Ascending aorta (tissue), 2 donors: ENCODE measurements at regions not wholly inside any gene's neighbourhood (a gene's known extent, or its start where the extent isn't known, plus 50 kb on each side); places are given as distances from the start of the nearest gene placed in this dataset.

Source experiments
- DNase-seq, 2 donors: peaks; one replicate each; pipeline ENCODE4 v3.0.0-alpha.2; 2019; ENCODE audit warnings: low spot score in 2 of 2
- H3K27ac ChIP-seq, 2 donors: fragments of 200-600 bp; sonication (generic); one replicate each; pipeline ENCODE4 v1.5.1; 2016 to 2017; ENCODE audit warnings: mild to moderate bottlenecking in 1 of 2
- H3K27me3 ChIP-seq: fragments of 200-600 bp; sonication (generic); one replicate; pipeline ENCODE4 v1.5.1; 2017
- H3K36me3 ChIP-seq, 2 donors: fragments of 200-600 bp; sonication (generic); one replicate each; pipeline ENCODE4 v1.5.1; 2016
- H3K4me1 ChIP-seq, 2 donors: fragments of 200-600 bp; sonication (generic); one replicate each; pipeline ENCODE4 v1.5.1; 2016 to 2017; ENCODE audit warnings: mild to moderate bottlenecking in 1 of 2
- H3K4me3 ChIP-seq, 2 donors: fragments of 200-600 bp; sonication (generic); one replicate each; pipeline ENCODE4 v1.5.1; 2016 to 2017; ENCODE audit warnings: mild to moderate bottlenecking in 1 of 2
- H3K9me3 ChIP-seq, 2 donors: fragments of 200-600 bp; sonication (generic); one replicate each; pipeline ENCODE4 v1.5.1; 2016
- intact Hi-C: fragments of 100-400 bp; cut with DNase I; formaldehyde crosslinking; loops from one replicate; pipeline ENCODE4 v1.15.1; 2023
- TF ChIP-seq, protein P1 (sequence below), 3 experiments: fragments of 200-600 bp in 2 of 3; fragments of 450-650 bp in 1 of 3; sonication (generic) in 2 of 3; IDR thresholded peaks; one replicate each; pipeline ENCODE4 v1.5.1; 2016 to 2019; ENCODE audit warnings: antibody characterized with exemption in 3 of 3, mild to moderate bottlenecking in 1 of 3, moderate library complexity in 1 of 3

DNA sequence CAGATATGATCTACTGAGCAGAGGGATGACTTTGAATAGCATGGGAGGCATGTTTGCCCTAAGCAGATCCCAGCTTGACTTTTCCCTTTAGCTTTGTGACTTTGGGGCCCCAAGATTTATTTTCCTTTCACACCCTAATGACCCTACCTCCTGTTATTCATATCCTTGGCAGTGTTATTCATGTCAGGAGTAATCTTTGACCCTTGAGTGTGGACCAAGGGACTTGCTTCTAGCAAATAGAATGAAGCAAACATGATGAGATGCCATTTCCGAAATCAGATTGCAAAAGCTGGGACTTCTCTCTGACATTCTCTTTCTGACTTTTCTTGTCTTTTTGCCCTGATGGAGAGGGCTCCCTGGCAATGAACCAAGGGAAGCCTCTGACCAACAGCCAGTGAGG is 415.4 kb upstream of the PROK2 start:
- no peak for DNase-seq
- no peak overlapping the region for H3K4me3 ChIP-seq
- TF ChIP-seq, protein P1, sequence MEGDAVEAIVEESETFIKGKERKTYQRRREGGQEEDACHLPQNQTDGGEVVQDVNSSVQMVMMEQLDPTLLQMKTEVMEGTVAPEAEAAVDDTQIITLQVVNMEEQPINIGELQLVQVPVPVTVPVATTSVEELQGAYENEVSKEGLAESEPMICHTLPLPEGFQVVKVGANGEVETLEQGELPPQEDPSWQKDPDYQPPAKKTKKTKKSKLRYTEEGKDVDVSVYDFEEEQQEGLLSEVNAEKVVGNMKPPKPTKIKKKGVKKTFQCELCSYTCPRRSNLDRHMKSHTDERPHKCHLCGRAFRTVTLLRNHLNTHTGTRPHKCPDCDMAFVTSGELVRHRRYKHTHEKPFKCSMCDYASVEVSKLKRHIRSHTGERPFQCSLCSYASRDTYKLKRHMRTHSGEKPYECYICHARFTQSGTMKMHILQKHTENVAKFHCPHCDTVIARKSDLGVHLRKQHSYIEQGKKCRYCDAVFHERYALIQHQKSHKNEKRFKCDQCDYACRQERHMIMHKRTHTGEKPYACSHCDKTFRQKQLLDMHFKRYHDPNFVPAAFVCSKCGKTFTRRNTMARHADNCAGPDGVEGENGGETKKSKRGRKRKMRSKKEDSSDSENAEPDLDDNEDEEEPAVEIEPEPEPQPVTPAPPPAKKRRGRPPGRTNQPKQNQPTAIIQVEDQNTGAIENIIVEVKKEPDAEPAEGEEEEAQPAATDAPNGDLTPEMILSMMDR (IDR thresholded peaks at IDR 0.05) = no peak
- H3K27me3 ChIP-seq = no peaks in the 10 kb centered on the region
- H3K36me3 ChIP-seq = no peaks in the 10 kb centered on the region
- H3K9me3 ChIP-seq = no peaks in the 10 kb centered on the region
- no peaks in the 10 kb centered on the region for H3K4me1 ChIP-seq
- H3K27ac ChIP-seq = no peak overlapping the region
- intact Hi-C loops = no loop called here

DNA sequence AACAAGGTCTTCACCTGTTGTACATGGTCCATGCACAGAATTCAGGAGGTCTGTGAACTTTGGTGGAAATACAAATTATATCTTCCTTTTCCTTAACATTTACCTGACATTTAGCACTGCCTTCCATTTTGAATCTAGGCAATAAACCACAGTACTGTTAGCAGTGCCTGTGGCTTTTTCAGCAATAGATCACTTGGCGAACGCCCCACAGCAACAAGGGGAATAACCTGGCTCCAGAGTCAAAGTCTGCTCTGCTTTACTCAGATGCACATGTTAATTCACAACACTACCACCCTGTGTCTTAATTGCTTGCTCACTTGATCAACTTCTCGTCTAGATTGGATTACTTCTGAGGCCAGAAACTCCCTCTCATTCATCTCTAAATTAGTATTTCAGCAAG is 414.6 kb upstream of the PROK2 start:
- H3K9me3 ChIP-seq = no peaks in the 10 kb centered on the region
- DNase-seq = no peak
- H3K4me3 ChIP-seq = no peak overlapping the region
- intact Hi-C loops = no loop called here
- TF ChIP-seq, protein P1 (IDR thresholded peaks at IDR 0.05) = no peak
- no peaks in the 10 kb centered on the region for H3K4me1 ChIP-seq
- H3K27ac ChIP-seq = no peak overlapping the region
- H3K36me3 ChIP-seq = no peaks in the 10 kb centered on the region
- H3K27me3 ChIP-seq = no peaks in the 10 kb centered on the region

DNA sequence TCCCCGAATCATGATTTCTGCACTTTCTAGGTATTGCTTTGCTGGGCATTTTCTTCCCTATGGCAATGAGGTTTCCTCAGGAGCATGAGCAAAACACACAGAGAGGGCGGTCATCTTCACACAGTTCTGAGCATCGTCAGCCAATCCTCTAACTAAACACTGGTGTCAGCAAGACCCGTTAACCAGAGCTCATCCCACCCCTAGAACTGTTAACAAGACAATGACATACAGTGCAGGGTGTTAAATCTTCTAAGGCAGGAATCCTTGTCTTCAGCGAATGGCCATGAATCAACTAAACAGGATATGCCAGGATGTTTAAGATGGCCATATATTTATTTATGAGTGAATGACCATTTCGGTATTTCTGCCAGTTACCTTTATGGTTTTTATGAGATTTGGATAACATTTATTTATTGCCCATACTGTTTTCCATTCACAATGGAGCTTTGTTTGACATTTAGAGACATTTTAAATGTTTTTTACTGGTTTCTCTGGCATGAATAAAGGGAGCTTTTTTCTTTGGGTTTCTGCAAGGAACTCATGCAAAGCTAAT is 411.5 kb upstream of the PROK2 start:
- H3K27me3 ChIP-seq = no peaks in the 10 kb centered on the region
- no peaks in the 10 kb centered on the region for H3K4me1 ChIP-seq
- no peak for DNase-seq
- TF ChIP-seq, protein P1 (IDR thresholded peaks at IDR 0.05) = no peak
- H3K36me3 ChIP-seq = no peaks in the 10 kb centered on the region
- no peak overlapping the region for H3K27ac ChIP-seq
- intact Hi-C loops = no loop called here
- no peak overlapping the region for H3K4me3 ChIP-seq
- peaks cover 4 to 6% of the 10 kb centered on the region in 2 donors for H3K9me3 ChIP-seq

DNA sequence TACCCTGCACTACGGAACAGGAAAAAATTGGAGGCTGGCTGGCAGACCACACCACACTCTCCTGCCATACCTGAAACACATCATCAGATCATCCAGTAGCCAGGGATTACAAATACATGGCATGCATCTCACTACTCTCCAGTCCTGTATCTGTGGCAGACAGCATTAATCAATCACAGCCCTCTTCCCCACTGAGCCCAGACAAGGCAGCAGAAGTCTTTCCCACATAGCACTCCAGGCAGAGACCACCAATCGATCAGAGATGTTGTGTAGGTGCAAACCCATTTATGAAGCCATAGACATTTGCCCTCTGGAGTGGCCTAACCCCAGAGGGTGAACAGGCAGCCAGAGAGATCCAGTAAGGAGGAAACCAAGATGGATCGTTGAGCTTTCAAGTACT is 410.9 kb upstream of the PROK2 start:
- peaks cover 4 to 6% of the 10 kb centered on the region in 2 donors for H3K9me3 ChIP-seq
- H3K27ac ChIP-seq = no peak overlapping the region
- H3K4me1 ChIP-seq = no peaks in the 10 kb centered on the region
- no peaks in the 10 kb centered on the region for H3K27me3 ChIP-seq
- TF ChIP-seq, protein P1 (IDR thresholded peaks at IDR 0.05) = no peak
- no peak for DNase-seq
- no peaks in the 10 kb centered on the region for H3K36me3 ChIP-seq
- intact Hi-C loops = no loop called here
- no peak overlapping the region for H3K4me3 ChIP-seq

DNA sequence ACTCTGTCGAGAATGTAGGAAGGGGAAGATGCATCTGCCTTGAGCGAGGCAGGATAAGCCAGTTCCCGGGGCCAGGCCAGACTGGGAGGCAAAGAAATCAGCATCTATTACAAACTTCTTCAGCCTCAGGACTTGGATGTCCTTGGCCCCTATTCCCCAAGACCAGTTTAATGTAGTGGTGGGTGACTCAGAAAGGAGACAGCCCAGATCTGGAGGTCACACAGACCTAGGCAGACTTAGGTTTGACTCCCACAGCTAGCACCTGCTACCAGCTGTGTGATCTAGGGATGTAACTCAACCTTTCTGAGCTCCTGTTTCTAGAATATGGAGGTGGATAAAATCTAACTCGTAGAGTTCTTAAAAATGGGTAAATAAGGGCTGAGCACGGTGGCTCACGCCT is 409.5 kb upstream of the PROK2 start:
- H3K27me3 ChIP-seq = no peaks in the 10 kb centered on the region
- no peak overlapping the region for H3K27ac ChIP-seq
- intact Hi-C loops = no loop called here
- DNase-seq = no peak
- no peaks in the 10 kb centered on the region for H3K36me3 ChIP-seq
- no peaks in the 10 kb centered on the region for H3K4me1 ChIP-seq
- H3K9me3 ChIP-seq = peaks cover 4 to 6% of the 10 kb centered on the region in 2 donors
- TF ChIP-seq, protein P1 (IDR thresholded peaks at IDR 0.05) = no peak
- H3K4me3 ChIP-seq = no peak overlapping the region
